Stomach (tissue), 4 donors: ENCODE measurements at regions not wholly inside any gene's neighbourhood (a gene's known extent, or its start where the extent isn't known, plus 50 kb on each side); places are given as distances from the start of the nearest gene placed in this dataset.

ENCODE experiments used
- EP300 ChIP-seq: sonication (generic); formaldehyde crosslinking; IDR thresholded peaks from one replicate; pipeline ENCODE4 v1.6.1; 2017; ENCODE audit warnings: antibody characterized with exemption
- POLR2A ChIP-seq, 4 donors: fragments of 450-650 bp; IDR thresholded peaks; one replicate each; pipeline ENCODE4 v1.6.1; 2016; ENCODE audit warnings: antibody characterized with exemption in 4 of 4, control low read depth in 2 of 4, mild to moderate bottlenecking in 1 of 4, moderate library complexity in 1 of 4
- POLR2AphosphoS5 ChIP-seq, 3 donors: sonication (generic); formaldehyde crosslinking; IDR thresholded peaks; one replicate each; pipeline ENCODE4 v1.6.1; 2016; ENCODE audit warnings: antibody characterized with exemption in 3 of 3
- TF ChIP-seq, protein P1 (sequence below), 7 experiments: fragments of 450-650 bp in 4 of 7; fragments of 200-600 bp in 3 of 7; sonication (generic) in 3 of 7; IDR thresholded peaks; one replicate each; pipeline ENCODE4 v1.5.1; 2016 to 2019; ENCODE audit warnings: antibody characterized with exemption in 7 of 7, control low read depth in 2 of 7, mild to moderate bottlenecking in 1 of 7

DNA sequence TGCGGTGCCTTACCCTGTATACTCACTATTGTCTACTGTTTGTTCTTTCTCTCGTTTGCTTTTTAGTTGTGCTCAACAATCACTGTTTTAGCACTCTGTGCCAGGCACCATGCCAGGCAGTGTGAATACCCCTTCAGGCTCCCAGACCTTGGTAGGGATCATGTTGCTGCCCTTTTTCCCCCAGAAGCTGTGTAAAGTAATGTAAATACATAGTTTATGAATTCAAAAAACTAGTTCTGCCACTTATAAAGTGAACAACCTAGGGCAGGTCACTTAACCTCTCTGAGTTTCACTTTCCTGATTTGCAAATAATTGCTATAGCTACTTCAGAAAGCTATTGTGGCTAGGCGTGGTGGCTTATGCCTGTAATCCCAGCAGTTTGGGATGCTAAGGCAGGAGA is 81.0 kb upstream of the CTSC start:
- TF ChIP-seq, protein P1, sequence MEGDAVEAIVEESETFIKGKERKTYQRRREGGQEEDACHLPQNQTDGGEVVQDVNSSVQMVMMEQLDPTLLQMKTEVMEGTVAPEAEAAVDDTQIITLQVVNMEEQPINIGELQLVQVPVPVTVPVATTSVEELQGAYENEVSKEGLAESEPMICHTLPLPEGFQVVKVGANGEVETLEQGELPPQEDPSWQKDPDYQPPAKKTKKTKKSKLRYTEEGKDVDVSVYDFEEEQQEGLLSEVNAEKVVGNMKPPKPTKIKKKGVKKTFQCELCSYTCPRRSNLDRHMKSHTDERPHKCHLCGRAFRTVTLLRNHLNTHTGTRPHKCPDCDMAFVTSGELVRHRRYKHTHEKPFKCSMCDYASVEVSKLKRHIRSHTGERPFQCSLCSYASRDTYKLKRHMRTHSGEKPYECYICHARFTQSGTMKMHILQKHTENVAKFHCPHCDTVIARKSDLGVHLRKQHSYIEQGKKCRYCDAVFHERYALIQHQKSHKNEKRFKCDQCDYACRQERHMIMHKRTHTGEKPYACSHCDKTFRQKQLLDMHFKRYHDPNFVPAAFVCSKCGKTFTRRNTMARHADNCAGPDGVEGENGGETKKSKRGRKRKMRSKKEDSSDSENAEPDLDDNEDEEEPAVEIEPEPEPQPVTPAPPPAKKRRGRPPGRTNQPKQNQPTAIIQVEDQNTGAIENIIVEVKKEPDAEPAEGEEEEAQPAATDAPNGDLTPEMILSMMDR (IDR thresholded peaks at IDR 0.05), result no peak
- TF ChIP-seq EP300 (no peak), POLR2A (IDR thresholded peaks at IDR 0.05) (no peak), POLR2AphosphoS5 (IDR thresholded peaks at IDR 0.05) (no peak)
